C4-2B (cell line): ENCODE measurements at regions not wholly inside any gene's neighbourhood (a gene's known extent, or its start where the extent isn't known, plus 50 kb on each side); places are given as distances from the start of the nearest gene placed in this dataset.

Source experiments
- H3K27ac ChIP-seq: fragments of 450-650 bp; 2 replicates; pipeline ENCODE4 v1.5.1; 2017
- CTCF ChIP-seq: fragments of 450-650 bp; conservative IDR thresholded peaks from 2 replicates; pipeline ENCODE4 v1.5.1; 2017; ENCODE audit warnings: mild to moderate bottlenecking
- ZFX ChIP-seq: fragments of 450-650 bp; IDR thresholded peaks from 2 replicates; pipeline ENCODE4 v1.6.1; 2017

GRCh38 chr12:72839696-72840095, 567.5 kb downstream of the TRHDE start:
- no peak for TF ChIP-seq CTCF
- TF ChIP-seq ZFX = no peak
- H3K27ac ChIP-seq = no peak overlapping the region

GRCh38 chr12:72863671-72864070, 591.5 kb downstream of the TRHDE start:
- TF ChIP-seq ZFX (no peak), CTCF (no peak)
- no peak overlapping the region for H3K27ac ChIP-seq

- no peak overlapping the region for H3K27ac ChIP-seq
- TF ChIP-seq CTCF = no peak
- no peak for TF ChIP-seq ZFX
Measured at GRCh38 chr12:72865921-72866320, 593.8 kb downstream of the TRHDE start.

- no peak overlapping the region for H3K27ac ChIP-seq
- TF ChIP-seq CTCF = no peak
- TF ChIP-seq ZFX = no peak
Measured at GRCh38 chr12:72869024-72869423, 596.9 kb downstream of the TRHDE start.

- no peak overlapping the region for H3K27ac ChIP-seq
- TF ChIP-seq CTCF = no peak
- no peak for TF ChIP-seq ZFX
Measured at GRCh38 chr12:72872238-72872887, 600.2 kb downstream of the TRHDE start.

- TF ChIP-seq ZFX (no peak), CTCF (no peak)
- no peak overlapping the region for H3K27ac ChIP-seq
Measured at GRCh38 chr12:72872996-72873395, 600.8 kb downstream of the TRHDE start.

GRCh38 chr12:72876092-72876491, 603.9 kb downstream of the TRHDE start:
- H3K27ac ChIP-seq = no peak overlapping the region
- no peak for TF ChIP-seq ZFX
- TF ChIP-seq CTCF = no peak
